Spleen (tissue), 7 donors: ENCODE measurements at regions not wholly inside any gene's neighbourhood (a gene's known extent, or its start where the extent isn't known, plus 50 kb on each side); places are given as distances from the start of the nearest gene placed in this dataset.

Experiments used
- CTCF ChIP-seq, 11 experiments: fragments of 200-600 bp in 7 of 11; fragments of 450-650 bp in 4 of 11; sonication (generic) in 4 of 11; IDR thresholded peaks in 8 of 11; conservative IDR thresholded peaks in 3 of 11; 1 replicate in 7 of 11; 2 replicates in 4 of 11; pipeline versions ENCODE4 v1.4.0 to v1.8.0; 2016 to 2021; ENCODE audit warnings: antibody characterized with exemption in 11 of 11, inconsistent platforms in 4 of 11, mild to moderate bottlenecking in 1 of 11
- POLR2A ChIP-seq, 3 donors: fragments of 450-650 bp; IDR thresholded peaks; one replicate each; pipeline ENCODE4 v1.5.1; 2017; ENCODE audit warnings: antibody characterized with exemption in 3 of 3, mild to moderate bottlenecking in 1 of 3
- POLR2AphosphoS5 ChIP-seq, 3 donors: sonication (generic); formaldehyde crosslinking; IDR thresholded peaks; one replicate each; pipeline ENCODE4 v1.5.1; 2017; ENCODE audit warnings: antibody characterized with exemption in 3 of 3
- donor health status: DM: no; HTN: no; CAD: no; lungs with moderate emphysema.
- donor health status: DM: no; HTN: no; CAD: no.
- donor health status: DM: no; HTN: no; CAD: no.

- TF ChIP-seq CTCF (IDR thresholded peaks at IDR 0.05 in 8 of 11, conservative IDR thresholded peaks at IDR 0.05 in 3 of 11) (no peak), POLR2AphosphoS5 (IDR thresholded peaks at IDR 0.05) (no peak), POLR2A (IDR thresholded peaks at IDR 0.05) (no peak)
Measured at GRCh38 chr5:51202161-51202560, 181.1 kb upstream of the ISL1 start.
